ENCODE measurements at regions not wholly inside any gene's neighbourhood (a gene's known extent, or its start where the extent isn't known, plus 50 kb on each side); places are given as distances from the start of the nearest gene placed in this dataset.

- intact Hi-C loops (cut with DNase I) = no loop called here
- Histone ChIP-seq H3K36me3 (no peaks in the 10 kb centered on the region), H3K27me3 (no peaks in the 10 kb centered on the region), H3K27ac (no peak overlapping the region), H3K9me3 (no peaks in the 10 kb centered on the region), H3K4me1 (peaks cover 0 to 3% (median 0%) of the 10 kb centered on the region in 9 donors), H3K4me3 (peak overlapping the region in 1 of 10 donors; percentile 4)
- no peak for TF ChIP-seq CTCF (IDR thresholded peaks at IDR 0.05)
- DNase-seq = no peak
- ATAC-seq = peak in 1 of 8 donors; percentile 21
- WGBS, 2 donors = 61 to 68% methylated on average over 7 of the region's 7 CpGs
These were observed 760.6 kb downstream of the EFNB2 start for GRCh38 chr13:105774739-105775460.

GRCh38 chr13:105773863-105774538, 761.5 kb downstream of the EFNB2 start:
- intact Hi-C loops (cut with DNase I) = no loop called here
- H3K9me3 ChIP-seq = no peaks in the 10 kb centered on the region
- no peak overlapping the region for H3K27ac ChIP-seq
- no peak for TF ChIP-seq CTCF (IDR thresholded peaks at IDR 0.05)
- H3K36me3 ChIP-seq = no peaks in the 10 kb centered on the region
- 51 to 70% methylated on average over 7 of the region's 7 CpGs for WGBS, 2 donors
- no peak for DNase-seq
- no peak for ATAC-seq
- peaks cover 0 to 3% (median 0%) of the 10 kb centered on the region in 9 donors for H3K4me1 ChIP-seq
- H3K4me3 ChIP-seq = peak overlapping the region in 1 of 10 donors; percentile 4
- no peaks in the 10 kb centered on the region for H3K27me3 ChIP-seq

GRCh38 chr13:105773241-105773640, 762.2 kb downstream of the EFNB2 start:
- intact Hi-C loops (cut with DNase I) = no loop called here

GRCh38 chr13:105764486-105764885, 771.0 kb downstream of the EFNB2 start:
- DNase-seq (no peak), ATAC-seq (no peak)
- TF ChIP-seq CTCF (IDR thresholded peaks at IDR 0.05) = no peak
- intact Hi-C loops (cut with DNase I) = no loop called here
- Histone ChIP-seq H3K4me1 (no peaks in the 10 kb centered on the region), H3K27ac (no peak overlapping the region), H3K4me3 (no peak overlapping the region), H3K27me3 (no peaks in the 10 kb centered on the region), H3K36me3 (no peaks in the 10 kb centered on the region), H3K9me3 (no peaks in the 10 kb centered on the region)
- 90 to 92% methylated on average over 2 of the region's 2 CpGs for WGBS, 2 donors

More at GRCh38 chr13:105773241-105773640, 762.2 kb downstream of the EFNB2 start:
- H3K27me3 ChIP-seq = no peaks in the 10 kb centered on the region
- no peak overlapping the region for H3K27ac ChIP-seq
- TF ChIP-seq CTCF (IDR thresholded peaks at IDR 0.05) = no peak
- H3K4me1 ChIP-seq = peaks cover 0 to 3% (median 0%) of the 10 kb centered on the region in 9 donors
- H3K36me3 ChIP-seq = no peaks in the 10 kb centered on the region
- no peaks in the 10 kb centered on the region for H3K9me3 ChIP-seq
- no peak overlapping the region for H3K4me3 ChIP-seq
- 76 to 82% methylated on average over 4 of the region's 4 CpGs for WGBS, 2 donors
- DNase-seq (no peak), ATAC-seq (no peak)
